GM23338 (cell line): ENCODE measurements at regions not wholly inside any gene's neighbourhood (a gene's known extent, or its start where the extent isn't known, plus 50 kb on each side); places are given as distances from the start of the nearest gene placed in this dataset.

Experiments used
- ATAC-seq: fragments of 200-7000 bp; cut with Tn5 transposase; 3 replicates; pipeline ENCODE4 v1.9.1; 2020
- DNase-seq: peaks from one replicate; pipeline ENCODE4 v3.0.0-alpha.2; 2015; ENCODE audit warnings: low spot score
- H2AFZ ChIP-seq: fragments of 200-600 bp; sonication (generic); 2 replicates; pipeline ENCODE4 v1.8.0; 2016; ENCODE audit warnings: antibody characterized with exemption, mild to moderate bottlenecking, moderate library complexity
- H3F3A ChIP-seq: fragments of 200-600 bp; sonication (generic); replicated peaks from 2 replicates; pipeline ENCODE4 v1.8.0; 2017; ENCODE audit warnings: antibody characterized with exemption, mixed run types, low read depth
- H3K27ac ChIP-seq: fragments of 200-600 bp; sonication (generic); 2 replicates; pipeline ENCODE4 v1.6.1; 2016; ENCODE audit warnings: low read depth
- H3K27me3 ChIP-seq: fragments of 200-600 bp; sonication (generic); 2 replicates; pipeline ENCODE4 v1.8.0; 2016; ENCODE audit warnings: mild to moderate bottlenecking, mixed run types, moderate library complexity; ENCODE audit not compliant: insufficient read depth
- H3K36me3 ChIP-seq: fragments of 200-600 bp; sonication (generic); 2 replicates; pipeline ENCODE4 v1.8.0; 2016; ENCODE audit warnings: mild to moderate bottlenecking; ENCODE audit not compliant: insufficient read depth
- H3K4me1 ChIP-seq: fragments of 200-600 bp; sonication (generic); 2 replicates; pipeline ENCODE4 v1.8.0; 2016; ENCODE audit warnings: mild to moderate bottlenecking, moderate library complexity; ENCODE audit not compliant: insufficient read depth
- H3K4me2 ChIP-seq: fragments of 200-600 bp; sonication (generic); 2 replicates; pipeline ENCODE4 v1.7.1; 2017; ENCODE audit warnings: mixed run types
- H3K4me3 ChIP-seq: fragments of 200-600 bp; sonication (generic); 2 replicates; pipeline ENCODE4 v1.6.1; 2016; ENCODE audit warnings: mixed run types
- H3K79me2 ChIP-seq: fragments of 200-600 bp; sonication (generic); replicated peaks from 2 replicates; pipeline ENCODE4 v1.8.0; 2017; ENCODE audit warnings: mild to moderate bottlenecking; ENCODE audit not compliant: insufficient read depth
- H3K9me2 ChIP-seq: fragments of 200-600 bp; sonication (generic); 2 replicates; pipeline ENCODE4 v1.8.0; 2017; ENCODE audit not compliant: insufficient read depth
- H4K20me1 ChIP-seq: fragments of 200-600 bp; sonication (generic); replicated peaks from 2 replicates; pipeline ENCODE4 v1.8.0; 2017; ENCODE audit warnings: mild to moderate bottlenecking; ENCODE audit not compliant: insufficient read depth
- H3K27ac Mint-ChIP-seq: 2 replicates; pipeline ENCODE4 v1.8.0; 2020; ENCODE audit warnings: inconsistent platforms, mild to moderate bottlenecking, moderate library complexity, mixed read lengths
- H3K27me3 Mint-ChIP-seq: 3 replicates; pipeline ENCODE4 v1.8.0; 2022; ENCODE audit warnings: low read depth, mild to moderate bottlenecking, moderate library complexity, mixed read lengths, inconsistent platforms; ENCODE audit not compliant: insufficient read depth, poor library complexity
- H3K36me3 Mint-ChIP-seq: 3 replicates; pipeline ENCODE4 v1.8.0; 2021; ENCODE audit warnings: low read depth, mild to moderate bottlenecking, inconsistent platforms, moderate library complexity, mixed read lengths
- H3K4me1 Mint-ChIP-seq: 3 replicates; pipeline ENCODE4 v1.8.0; 2020; ENCODE audit warnings: mild to moderate bottlenecking, inconsistent platforms, mixed read lengths
- H3K4me3 Mint-ChIP-seq: 3 replicates; pipeline ENCODE4 v1.8.0; 2021; ENCODE audit warnings: moderate library complexity, mild to moderate bottlenecking, inconsistent platforms, mixed read lengths
- H3K9me3 Mint-ChIP-seq: 3 replicates; pipeline ENCODE4 v1.8.0; 2020; ENCODE audit warnings: moderate library complexity, mild to moderate bottlenecking, inconsistent platforms, mixed read lengths
- CREB1 ChIP-seq: fragments of 250-450 bp; sonication (Bioruptor Pico); IDR thresholded peaks from 2 replicates; pipeline ENCODE4 v1.5.0; 2020; ENCODE audit warnings: low read depth, mild to moderate bottlenecking, moderate library complexity
- CTCF ChIP-seq, 2 experiments: fragments of 200-600 bp in 1 of 2; sonication (generic) in 1 of 2; conservative IDR thresholded peaks; 2 replicates each; pipeline versions ENCODE4 v1.5.1 to v1.6.1; 2016 to 2017; ENCODE audit warnings: antibody characterized with exemption in 2 of 2, low read depth in 2 of 2, mild to moderate bottlenecking in 2 of 2, moderate library complexity in 1 of 2
- ETS1 ChIP-seq: IDR thresholded peaks from 2 replicates; pipeline ENCODE4 v1.6.1; 2016; ENCODE audit warnings: antibody characterized with exemption
- NANOG ChIP-seq: IDR thresholded peaks from 2 replicates; pipeline ENCODE4 v1.6.1; 2016; ENCODE audit warnings: antibody characterized with exemption, borderline replicate concordance
- REST ChIP-seq: IDR thresholded peaks from one replicate; pipeline ENCODE4 v1.6.1; 2018; ENCODE audit warnings: antibody characterized with exemption; ENCODE audit not compliant: unreplicated experiment
- STAT1 ChIP-seq: IDR thresholded peaks from one replicate; pipeline ENCODE4 v1.6.1; 2016; ENCODE audit warnings: antibody characterized with exemption; ENCODE audit not compliant: unreplicated experiment
- ZNF114 ChIP-seq: fragments of 250-450 bp; sonication (Bioruptor Pico); IDR thresholded peaks from 2 replicates; pipeline ENCODE4 v1.5.0; 2020; ENCODE audit warnings: mild to moderate bottlenecking, moderate library complexity
- ZNF331 ChIP-seq: fragments of 250-450 bp; sonication (Bioruptor Pico); IDR thresholded peaks from 2 replicates; pipeline ENCODE4 v1.5.0; 2020; ENCODE audit warnings: low read depth, mild to moderate bottlenecking, moderate library complexity
- ZNF462 ChIP-seq: fragments of 250-450 bp; sonication (Bioruptor Pico); IDR thresholded peaks from 2 replicates; pipeline ENCODE4 v1.5.0; 2020; ENCODE audit warnings: mild to moderate bottlenecking, moderate library complexity

GRCh38 chr10:36720895-36721294 is 404.5 kb upstream of the ANKRD30A start:
- H3K36me3 ChIP-seq = no peaks in the 10 kb centered on the region
- H3K4me1 ChIP-seq = peaks cover 5% of the 10 kb centered on the region
- H3K27me3 ChIP-seq = no peaks in the 10 kb centered on the region
- Mint-ChIP-seq H3K4me1 (peaks cover 10% of the 10 kb centered on the region), H3K36me3 (no peaks in the 10 kb centered on the region), H3K9me3 (no peaks in the 10 kb centered on the region), H3K27me3 (peaks cover 4% of the 10 kb centered on the region), H3K27ac (no peak overlapping the region), H3K4me3 (no peak overlapping the region)
- H3K4me3 ChIP-seq = no peak overlapping the region
- no peaks in the 10 kb centered on the region for H3K9me2 ChIP-seq
- H2AFZ ChIP-seq = no peak overlapping the region
- ATAC-seq (no peak), DNase-seq (no peak)
- H4K20me1 ChIP-seq = no peaks in the 10 kb centered on the region
- no peak overlapping the region for H3K4me2 ChIP-seq
- H3K79me2 ChIP-seq = no peaks in the 10 kb centered on the region
- TF ChIP-seq ZNF114 (CRISPR knock-in tag) (no peak), ETS1 (no peak), ZNF331 (CRISPR knock-in tag) (no peak), NANOG (no peak), REST (no peak), CREB1 (CRISPR knock-in tag) (no peak), ZNF462 (CRISPR knock-in tag) (no peak), CTCF (conservative IDR thresholded peaks at IDR 0.05; ENCODE audit: low read depth in 2 of 2) (no peak), STAT1 (no peak)
- no peak overlapping the region for H3K27ac ChIP-seq
- H3F3A ChIP-seq = no peaks in the 10 kb centered on the region
